ENCODE measurements at regions not wholly inside any gene's neighbourhood (a gene's known extent, or its start where the extent isn't known, plus 50 kb on each side); places are given as distances from the start of the nearest gene placed in this dataset.
"Not testable (repeated sequence)": the region's sequence is repeated elsewhere in the genome, so short reads cannot be mapped to it uniquely, and the experiment has no call there.

DNA sequence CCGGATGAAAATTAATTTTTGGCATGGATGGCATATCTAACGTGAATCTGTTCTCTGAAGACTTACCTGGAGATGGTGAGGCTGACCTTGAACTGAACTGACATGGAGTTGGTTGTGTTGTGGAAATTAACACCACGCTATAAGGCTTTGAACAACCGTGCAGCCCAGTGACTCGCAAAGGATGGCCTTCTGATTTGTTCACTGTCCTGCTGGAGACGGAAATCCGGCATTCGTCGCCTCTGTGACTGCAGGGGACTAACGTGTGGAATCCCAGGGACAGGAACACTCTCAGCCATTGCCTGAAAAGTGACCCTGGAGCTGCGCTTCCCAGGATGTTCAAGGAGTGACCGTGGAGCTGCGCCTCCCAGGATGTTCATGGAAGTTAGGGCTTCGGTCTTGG lies 100.3 kb downstream of the NPIPB11 start:
- Histone ChIP-seq H4K20me1 (ENCODE audit: insufficient read depth) (no peaks in the 10 kb centered on the region), H3K9me2 (ENCODE audit: insufficient read depth, low read length) (no peaks in the 10 kb centered on the region), H3K27me3 (ENCODE audit: insufficient read depth, low read depth, low read length) (no peaks in the 10 kb centered on the region), H3K79me2 (replicated peaks; ENCODE audit: insufficient read depth, low read length) (no peaks in the 10 kb centered on the region), H3K27ac (ENCODE audit: low read length) (no peak overlapping the region), H3K9me3 (ENCODE audit: low read length) (no peaks in the 10 kb centered on the region), H2AFZ (ENCODE audit: low read depth, low read length) (no peak overlapping the region), H3F3A (ENCODE audit: insufficient read depth, low read length, poor library complexity, severe bottlenecking) (no peaks in the 10 kb centered on the region), H3K9ac (ENCODE audit: low read length) (no peak overlapping the region), H3K4me3 (ENCODE audit: low read length) (no peak overlapping the region), H3K36me3 (ENCODE audit: insufficient read depth, low read length) (no peaks in the 10 kb centered on the region), H3K4me2 (ENCODE audit: low read length) (no peak overlapping the region)
- no peak for TF ChIP-seq MXI1 (conservative IDR thresholded peaks at IDR 0.05; ENCODE audit: poor library complexity, severe bottlenecking)
- TF ChIP-seq EZH2 (IDR thresholded peaks at IDR 0.05; ENCODE audit: borderline replicate concordance, insufficient read depth, low read length, poor library complexity, severe bottlenecking): no peak
- TF ChIP-seq SMC3 (conservative IDR thresholded peaks at IDR 0.05; ENCODE audit: poor library complexity): no peak
- no peak for TF ChIP-seq TAF1 (IDR thresholded peaks at IDR 0.05; ENCODE audit: low read depth)
- TF ChIP-seq, protein P1, sequence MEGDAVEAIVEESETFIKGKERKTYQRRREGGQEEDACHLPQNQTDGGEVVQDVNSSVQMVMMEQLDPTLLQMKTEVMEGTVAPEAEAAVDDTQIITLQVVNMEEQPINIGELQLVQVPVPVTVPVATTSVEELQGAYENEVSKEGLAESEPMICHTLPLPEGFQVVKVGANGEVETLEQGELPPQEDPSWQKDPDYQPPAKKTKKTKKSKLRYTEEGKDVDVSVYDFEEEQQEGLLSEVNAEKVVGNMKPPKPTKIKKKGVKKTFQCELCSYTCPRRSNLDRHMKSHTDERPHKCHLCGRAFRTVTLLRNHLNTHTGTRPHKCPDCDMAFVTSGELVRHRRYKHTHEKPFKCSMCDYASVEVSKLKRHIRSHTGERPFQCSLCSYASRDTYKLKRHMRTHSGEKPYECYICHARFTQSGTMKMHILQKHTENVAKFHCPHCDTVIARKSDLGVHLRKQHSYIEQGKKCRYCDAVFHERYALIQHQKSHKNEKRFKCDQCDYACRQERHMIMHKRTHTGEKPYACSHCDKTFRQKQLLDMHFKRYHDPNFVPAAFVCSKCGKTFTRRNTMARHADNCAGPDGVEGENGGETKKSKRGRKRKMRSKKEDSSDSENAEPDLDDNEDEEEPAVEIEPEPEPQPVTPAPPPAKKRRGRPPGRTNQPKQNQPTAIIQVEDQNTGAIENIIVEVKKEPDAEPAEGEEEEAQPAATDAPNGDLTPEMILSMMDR (IDR thresholded peaks at IDR 0.05; ENCODE audit: poor library complexity, severe bottlenecking): no peak
- no peak for TF ChIP-seq EP300 (conservative IDR thresholded peaks at IDR 0.05; ENCODE audit: poor library complexity, severe bottlenecking)
- TF ChIP-seq, protein P2, sequence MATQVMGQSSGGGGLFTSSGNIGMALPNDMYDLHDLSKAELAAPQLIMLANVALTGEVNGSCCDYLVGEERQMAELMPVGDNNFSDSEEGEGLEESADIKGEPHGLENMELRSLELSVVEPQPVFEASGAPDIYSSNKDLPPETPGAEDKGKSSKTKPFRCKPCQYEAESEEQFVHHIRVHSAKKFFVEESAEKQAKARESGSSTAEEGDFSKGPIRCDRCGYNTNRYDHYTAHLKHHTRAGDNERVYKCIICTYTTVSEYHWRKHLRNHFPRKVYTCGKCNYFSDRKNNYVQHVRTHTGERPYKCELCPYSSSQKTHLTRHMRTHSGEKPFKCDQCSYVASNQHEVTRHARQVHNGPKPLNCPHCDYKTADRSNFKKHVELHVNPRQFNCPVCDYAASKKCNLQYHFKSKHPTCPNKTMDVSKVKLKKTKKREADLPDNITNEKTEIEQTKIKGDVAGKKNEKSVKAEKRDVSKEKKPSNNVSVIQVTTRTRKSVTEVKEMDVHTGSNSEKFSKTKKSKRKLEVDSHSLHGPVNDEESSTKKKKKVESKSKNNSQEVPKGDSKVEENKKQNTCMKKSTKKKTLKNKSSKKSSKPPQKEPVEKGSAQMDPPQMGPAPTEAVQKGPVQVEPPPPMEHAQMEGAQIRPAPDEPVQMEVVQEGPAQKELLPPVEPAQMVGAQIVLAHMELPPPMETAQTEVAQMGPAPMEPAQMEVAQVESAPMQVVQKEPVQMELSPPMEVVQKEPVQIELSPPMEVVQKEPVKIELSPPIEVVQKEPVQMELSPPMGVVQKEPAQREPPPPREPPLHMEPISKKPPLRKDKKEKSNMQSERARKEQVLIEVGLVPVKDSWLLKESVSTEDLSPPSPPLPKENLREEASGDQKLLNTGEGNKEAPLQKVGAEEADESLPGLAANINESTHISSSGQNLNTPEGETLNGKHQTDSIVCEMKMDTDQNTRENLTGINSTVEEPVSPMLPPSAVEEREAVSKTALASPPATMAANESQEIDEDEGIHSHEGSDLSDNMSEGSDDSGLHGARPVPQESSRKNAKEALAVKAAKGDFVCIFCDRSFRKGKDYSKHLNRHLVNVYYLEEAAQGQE (IDR thresholded peaks at IDR 0.05; ENCODE audit: borderline replicate concordance): no peak
- no peak for TF ChIP-seq RAD21 (conservative IDR thresholded peaks at IDR 0.05)
- TF ChIP-seq POLR2AphosphoS5 (IDR thresholded peaks at IDR 0.05): no peak

GRCh38 chr16:29305018-29305417 lies 101.5 kb downstream of the NPIPB11 start:
- not testable (repeated sequence) for H3K9me3 ChIP-seq (ENCODE audit: low read length); H3K4me2 ChIP-seq (ENCODE audit: low read length); H3K4me3 ChIP-seq (ENCODE audit: low read length); H3K36me3 ChIP-seq (ENCODE audit: insufficient read depth, low read length); H3K9me2 ChIP-seq (ENCODE audit: insufficient read depth, low read length); H3K79me2 ChIP-seq (replicated peaks; ENCODE audit: insufficient read depth, low read length); H3F3A ChIP-seq (ENCODE audit: insufficient read depth, low read length, poor library complexity, severe bottlenecking); H4K20me1 ChIP-seq (ENCODE audit: insufficient read depth); H3K27ac ChIP-seq (ENCODE audit: low read length); H3K27me3 ChIP-seq (ENCODE audit: insufficient read depth, low read depth, low read length); H3K9ac ChIP-seq (ENCODE audit: low read length); H2AFZ ChIP-seq (ENCODE audit: low read depth, low read length)

DNA sequence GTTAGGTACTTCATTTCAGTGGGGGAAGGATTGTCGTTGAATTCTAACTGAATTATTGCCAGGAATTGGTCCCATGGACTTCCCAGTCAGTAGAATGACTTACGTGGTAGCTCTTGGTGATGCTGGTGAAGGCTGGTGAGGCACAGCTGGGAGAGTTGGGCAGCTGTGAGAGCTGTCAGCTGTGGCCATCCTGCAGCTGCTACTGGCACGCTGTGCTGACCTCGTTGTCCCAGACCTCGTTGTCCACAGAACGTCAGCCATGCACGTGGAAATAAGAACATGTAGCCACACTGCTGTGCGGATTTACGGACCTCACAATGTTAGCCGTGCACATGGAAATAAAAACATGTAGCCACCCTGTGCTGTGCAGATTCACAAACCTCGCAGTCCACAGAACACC lies 102.3 kb downstream of the NPIPB11 start:
- no peaks in the 10 kb centered on the region for H3K9me2 ChIP-seq (ENCODE audit: insufficient read depth, low read length)
- H3K36me3 ChIP-seq (ENCODE audit: insufficient read depth, low read length): no peaks in the 10 kb centered on the region
- no peak overlapping the region for H3K4me2 ChIP-seq (ENCODE audit: low read length)
- H4K20me1 ChIP-seq (ENCODE audit: insufficient read depth): no peaks in the 10 kb centered on the region
- no peak overlapping the region for H3K27ac ChIP-seq (ENCODE audit: low read length)
- no peaks in the 10 kb centered on the region for H3K79me2 ChIP-seq (replicated peaks; ENCODE audit: insufficient read depth, low read length)
- no peak overlapping the region for H3K9ac ChIP-seq (ENCODE audit: low read length)
- no peak overlapping the region for H3K4me3 ChIP-seq (ENCODE audit: low read length)
- H3F3A ChIP-seq (ENCODE audit: insufficient read depth, low read length, poor library complexity, severe bottlenecking): no peaks in the 10 kb centered on the region
- H3K27me3 ChIP-seq (ENCODE audit: insufficient read depth, low read depth, low read length): no peaks in the 10 kb centered on the region
- H2AFZ ChIP-seq (ENCODE audit: low read depth, low read length): no peak overlapping the region
- no peaks in the 10 kb centered on the region for H3K9me3 ChIP-seq (ENCODE audit: low read length)
- TF ChIP-seq, protein P2 (IDR thresholded peaks at IDR 0.05; ENCODE audit: borderline replicate concordance): no peak
- TF ChIP-seq, protein P1 (IDR thresholded peaks at IDR 0.05; ENCODE audit: poor library complexity, severe bottlenecking): no peak
- no peak for TF ChIP-seq MXI1 (conservative IDR thresholded peaks at IDR 0.05; ENCODE audit: poor library complexity, severe bottlenecking)
- TF ChIP-seq POLR2AphosphoS5 (IDR thresholded peaks at IDR 0.05): no peak
- no peak for TF ChIP-seq SMC3 (conservative IDR thresholded peaks at IDR 0.05; ENCODE audit: poor library complexity)
- TF ChIP-seq TAF1 (IDR thresholded peaks at IDR 0.05; ENCODE audit: low read depth): no peak
- TF ChIP-seq RAD21 (conservative IDR thresholded peaks at IDR 0.05): no peak
- no peak for TF ChIP-seq EZH2 (IDR thresholded peaks at IDR 0.05; ENCODE audit: borderline replicate concordance, insufficient read depth, low read length, poor library complexity, severe bottlenecking)
- no peak for TF ChIP-seq EP300 (conservative IDR thresholded peaks at IDR 0.05; ENCODE audit: poor library complexity, severe bottlenecking)
